AG09319 (cell line): ENCODE measurements at regions not wholly inside any gene's neighbourhood (a gene's known extent, or its start where the extent isn't known, plus 50 kb on each side); places are given as distances from the start of the nearest gene placed in this dataset.

Experiments
- DNase-seq: peaks from one replicate; pipeline ENCODE4 v3.0.0-alpha.2; 2010; ENCODE audit warnings: low read depth; ENCODE audit errors: extremely low read depth
- CTCF ChIP-seq: IDR thresholded peaks from 2 replicates; pipeline ENCODE4 v1.5.1; 2011; ENCODE audit warnings: low read depth, mild to moderate bottlenecking, inconsistent platforms, low read length, moderate library complexity

GRCh38 chr5:73233053-73233460 is 60.1 kb downstream of the TMEM174 start:
- no peak for DNase-seq

GRCh38 chr5:73232266-73233041 is 59.5 kb downstream of the TMEM174 start:
- DNase-seq: no peak
- TF ChIP-seq CTCF: no peak

More at GRCh38 chr5:73233053-73233460, 60.1 kb downstream of the TMEM174 start:
- no peak for TF ChIP-seq CTCF

- no peak for DNase-seq
- no peak for TF ChIP-seq CTCF
These were observed 58.3 kb downstream of the TMEM174 start for GRCh38 chr5:73231246-73231778.

GRCh38 chr5:73230264-73231245 is 57.6 kb downstream of the TMEM174 start:
- no peak for DNase-seq
- no peak for TF ChIP-seq CTCF

GRCh38 chr5:73229271-73229670 is 56.3 kb downstream of the TMEM174 start:
- no peak for DNase-seq
- no peak for TF ChIP-seq CTCF

GRCh38 chr5:73228052-73228451 is 55.1 kb downstream of the TMEM174 start:
- no peak for TF ChIP-seq CTCF
- DNase-seq: no peak
